ENCODE measurements at regions not wholly inside any gene's neighbourhood (a gene's known extent, or its start where the extent isn't known, plus 50 kb on each side); places are given as distances from the start of the nearest gene placed in this dataset.
"Not testable (repeated sequence)": the region's sequence is repeated elsewhere in the genome, so short reads cannot be mapped to it uniquely, and the experiment has no call there.

DNA sequence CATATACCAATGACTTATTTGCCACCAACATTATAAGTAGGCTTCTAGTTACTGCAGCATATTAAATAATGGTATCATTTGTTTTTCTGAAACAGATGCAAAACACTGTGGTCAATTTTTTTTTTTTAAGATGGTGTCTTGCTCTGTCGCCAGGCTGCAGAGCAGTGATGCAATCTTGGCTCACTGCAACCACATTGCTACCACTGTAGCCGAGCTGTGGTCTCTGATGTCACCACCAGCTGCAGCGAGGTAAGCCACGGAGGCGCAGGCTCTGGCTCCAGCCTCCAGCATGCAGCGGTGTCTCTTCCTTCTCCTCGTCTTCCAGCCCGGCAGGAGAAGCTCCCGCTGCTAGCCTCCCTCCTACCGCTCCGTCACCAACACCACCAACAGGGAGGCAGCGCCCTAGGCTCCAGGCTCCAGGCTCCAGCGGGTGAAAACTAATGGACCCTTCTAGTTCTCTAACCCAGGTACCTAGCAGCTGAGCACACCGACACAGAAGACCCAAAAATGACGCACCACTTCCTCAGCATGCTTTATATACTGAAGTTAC, 840.8 kb downstream of the SPATA31A1 start:
- TF ChIP-seq, protein P1, sequence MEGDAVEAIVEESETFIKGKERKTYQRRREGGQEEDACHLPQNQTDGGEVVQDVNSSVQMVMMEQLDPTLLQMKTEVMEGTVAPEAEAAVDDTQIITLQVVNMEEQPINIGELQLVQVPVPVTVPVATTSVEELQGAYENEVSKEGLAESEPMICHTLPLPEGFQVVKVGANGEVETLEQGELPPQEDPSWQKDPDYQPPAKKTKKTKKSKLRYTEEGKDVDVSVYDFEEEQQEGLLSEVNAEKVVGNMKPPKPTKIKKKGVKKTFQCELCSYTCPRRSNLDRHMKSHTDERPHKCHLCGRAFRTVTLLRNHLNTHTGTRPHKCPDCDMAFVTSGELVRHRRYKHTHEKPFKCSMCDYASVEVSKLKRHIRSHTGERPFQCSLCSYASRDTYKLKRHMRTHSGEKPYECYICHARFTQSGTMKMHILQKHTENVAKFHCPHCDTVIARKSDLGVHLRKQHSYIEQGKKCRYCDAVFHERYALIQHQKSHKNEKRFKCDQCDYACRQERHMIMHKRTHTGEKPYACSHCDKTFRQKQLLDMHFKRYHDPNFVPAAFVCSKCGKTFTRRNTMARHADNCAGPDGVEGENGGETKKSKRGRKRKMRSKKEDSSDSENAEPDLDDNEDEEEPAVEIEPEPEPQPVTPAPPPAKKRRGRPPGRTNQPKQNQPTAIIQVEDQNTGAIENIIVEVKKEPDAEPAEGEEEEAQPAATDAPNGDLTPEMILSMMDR (IDR thresholded peaks at IDR 0.05; ENCODE audit: insufficient read depth, low read length, poor library complexity, severe bottlenecking), result not testable (repeated sequence)
- not testable (repeated sequence) for TF ChIP-seq EZH2phosphoT487 (conservative IDR thresholded peaks at IDR 0.05; ENCODE audit: low read length)
